HFF-Myc (cell line): ENCODE measurements at regions not wholly inside any gene's neighbourhood (a gene's known extent, or its start where the extent isn't known, plus 50 kb on each side); places are given as distances from the start of the nearest gene placed in this dataset.

Source experiments
- DNase-seq: peaks from one replicate; pipeline ENCODE4 v3.0.0-alpha.2; 2011; ENCODE audit warnings: low read depth; ENCODE audit errors: extremely low read depth
- H3K4me3 ChIP-seq: replicated peaks from 2 replicates; pipeline ENCODE4 v1.5.1; 2011; ENCODE audit warnings: low read depth, mild to moderate bottlenecking, control low read depth, low read length
- TF ChIP-seq, protein P1 (sequence below): IDR thresholded peaks from 2 replicates; pipeline ENCODE4 v1.5.1; 2012; ENCODE audit warnings: mild to moderate bottlenecking, low read depth, low read length, control low read depth; ENCODE audit errors: missing control alignments

DNA sequence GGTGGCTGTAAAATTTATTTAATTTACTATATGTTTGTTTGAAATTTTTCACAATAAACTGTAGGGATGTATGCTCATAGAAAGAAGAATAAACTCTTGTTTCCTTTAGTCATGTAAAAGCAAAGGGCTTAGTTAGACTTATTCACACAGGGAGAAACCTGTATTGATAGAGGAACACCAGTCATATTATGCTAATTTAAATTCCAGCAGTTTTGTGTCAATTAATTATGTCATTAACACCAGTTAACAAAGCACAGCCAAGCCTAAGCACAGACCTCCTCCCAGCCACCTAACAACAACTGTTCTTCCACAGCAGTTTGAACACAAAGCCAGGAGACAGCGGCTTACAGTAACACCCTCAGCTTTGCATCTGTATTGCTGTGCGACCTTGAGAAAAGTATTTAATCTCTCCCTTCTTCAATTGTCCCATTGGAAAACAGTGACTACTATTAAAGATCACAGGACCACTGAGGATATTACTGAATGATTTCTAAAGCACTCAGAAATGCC is 260.8 kb upstream of the RRP15 start:
- H3K4me3 ChIP-seq = no peak overlapping the region
- no peak for DNase-seq
- TF ChIP-seq, protein P1, sequence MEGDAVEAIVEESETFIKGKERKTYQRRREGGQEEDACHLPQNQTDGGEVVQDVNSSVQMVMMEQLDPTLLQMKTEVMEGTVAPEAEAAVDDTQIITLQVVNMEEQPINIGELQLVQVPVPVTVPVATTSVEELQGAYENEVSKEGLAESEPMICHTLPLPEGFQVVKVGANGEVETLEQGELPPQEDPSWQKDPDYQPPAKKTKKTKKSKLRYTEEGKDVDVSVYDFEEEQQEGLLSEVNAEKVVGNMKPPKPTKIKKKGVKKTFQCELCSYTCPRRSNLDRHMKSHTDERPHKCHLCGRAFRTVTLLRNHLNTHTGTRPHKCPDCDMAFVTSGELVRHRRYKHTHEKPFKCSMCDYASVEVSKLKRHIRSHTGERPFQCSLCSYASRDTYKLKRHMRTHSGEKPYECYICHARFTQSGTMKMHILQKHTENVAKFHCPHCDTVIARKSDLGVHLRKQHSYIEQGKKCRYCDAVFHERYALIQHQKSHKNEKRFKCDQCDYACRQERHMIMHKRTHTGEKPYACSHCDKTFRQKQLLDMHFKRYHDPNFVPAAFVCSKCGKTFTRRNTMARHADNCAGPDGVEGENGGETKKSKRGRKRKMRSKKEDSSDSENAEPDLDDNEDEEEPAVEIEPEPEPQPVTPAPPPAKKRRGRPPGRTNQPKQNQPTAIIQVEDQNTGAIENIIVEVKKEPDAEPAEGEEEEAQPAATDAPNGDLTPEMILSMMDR = no peak

DNA sequence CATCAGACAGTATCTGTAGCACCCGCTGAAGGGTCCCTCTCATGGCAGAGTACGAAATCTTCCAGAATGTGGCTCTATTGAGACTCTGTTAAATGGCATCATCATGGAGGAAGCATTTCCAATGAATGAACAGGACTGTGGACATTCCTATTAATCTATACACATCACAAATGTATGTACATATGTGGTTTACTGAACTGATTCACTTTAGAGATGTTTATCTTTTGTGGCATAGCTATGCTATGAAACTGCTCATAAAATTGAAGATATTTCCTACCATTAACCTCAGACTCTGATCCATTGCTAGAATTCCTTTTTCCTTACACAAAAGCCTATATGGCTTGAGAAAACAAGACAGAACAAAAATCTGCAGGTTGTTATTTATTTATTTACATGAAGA is 259.6 kb upstream of the RRP15 start:
- peak; percentile 10 for DNase-seq
- H3K4me3 ChIP-seq = no peak overlapping the region
- TF ChIP-seq, protein P1 = no peak

DNA sequence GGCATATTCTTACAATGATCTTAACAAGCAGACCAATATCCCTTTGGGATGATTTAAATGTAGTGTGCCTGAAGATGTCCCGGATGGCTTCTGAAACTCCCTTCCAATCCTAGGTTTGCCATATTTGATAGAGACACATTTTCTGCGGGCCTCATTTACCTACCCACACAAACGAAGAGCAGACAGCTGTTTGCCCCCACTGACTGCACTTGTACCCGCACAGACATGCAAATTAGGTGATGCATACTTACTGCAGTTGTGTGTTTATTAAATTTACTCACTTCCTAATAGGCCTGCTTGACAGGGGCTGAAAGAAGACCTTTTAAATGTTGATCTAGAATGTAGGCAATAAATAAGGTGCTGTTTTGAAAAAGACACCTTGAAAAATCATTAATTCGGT is 257.9 kb upstream of the RRP15 start:
- no peak overlapping the region for H3K4me3 ChIP-seq
- no peak for DNase-seq
- TF ChIP-seq, protein P1 = no peak

DNA sequence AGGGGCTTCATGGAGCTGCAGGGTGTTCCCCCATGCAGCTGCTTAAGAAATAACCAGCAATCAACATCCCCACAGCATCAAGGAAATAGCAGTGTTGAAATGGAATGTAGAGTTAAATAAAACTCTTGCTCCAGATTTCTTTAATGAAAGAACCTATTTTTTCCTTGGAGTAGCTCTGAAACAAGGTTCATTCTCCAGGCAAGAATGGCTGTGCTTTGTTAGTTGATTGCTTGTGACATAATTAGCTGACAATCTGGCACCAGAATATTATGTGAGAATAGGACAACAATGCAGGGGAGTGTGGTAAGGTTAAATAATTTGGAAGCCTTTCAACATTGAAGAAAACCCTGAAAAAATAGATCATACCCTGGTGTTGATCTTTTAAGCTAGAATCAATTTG is 254.2 kb upstream of the RRP15 start:
- no peak for DNase-seq
- no peak overlapping the region for H3K4me3 ChIP-seq
- TF ChIP-seq, protein P1 = no peak

DNA sequence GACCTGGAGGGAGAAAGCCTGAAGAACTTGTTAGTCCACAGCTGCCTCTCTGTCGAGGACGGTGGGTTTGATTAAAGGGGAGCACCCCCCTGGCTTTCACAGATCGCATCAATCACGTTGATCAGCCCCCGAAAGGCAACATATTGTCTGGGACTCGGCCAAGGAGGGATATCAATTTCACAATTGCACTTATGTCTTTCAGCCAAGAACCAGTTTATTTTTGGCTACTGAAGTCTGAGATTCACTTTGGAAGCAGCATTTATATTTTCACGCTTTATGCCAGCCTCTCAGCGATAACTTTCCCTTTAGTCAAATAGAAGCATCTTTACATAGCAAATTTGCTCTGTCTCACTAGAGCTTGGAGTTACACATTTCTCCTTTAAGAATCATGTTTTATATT is 253.2 kb upstream of the RRP15 start:
- no peak for DNase-seq
- H3K4me3 ChIP-seq = no peak overlapping the region
- TF ChIP-seq, protein P1 = no peak

DNA sequence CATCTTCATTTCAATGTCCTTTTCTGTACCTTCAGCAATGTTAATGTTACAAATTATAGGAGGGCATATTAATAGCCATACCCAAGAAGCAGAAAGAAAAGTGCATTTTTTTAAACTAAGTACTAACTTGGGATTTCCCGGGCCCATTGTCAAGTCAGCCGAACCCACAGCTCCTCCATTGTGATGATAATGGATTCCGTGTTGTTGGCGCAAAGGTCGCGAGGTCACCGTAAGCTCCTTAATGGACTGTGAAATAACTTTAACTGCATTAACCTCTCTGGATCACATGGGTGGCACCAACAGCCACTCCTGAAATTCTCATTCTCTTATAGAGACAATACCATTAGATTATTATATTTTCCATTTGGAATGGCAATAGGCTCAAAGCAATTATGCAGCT is 250.6 kb upstream of the RRP15 start:
- DNase-seq = no peak
- no peak overlapping the region for H3K4me3 ChIP-seq
- TF ChIP-seq, protein P1 = no peak

DNA sequence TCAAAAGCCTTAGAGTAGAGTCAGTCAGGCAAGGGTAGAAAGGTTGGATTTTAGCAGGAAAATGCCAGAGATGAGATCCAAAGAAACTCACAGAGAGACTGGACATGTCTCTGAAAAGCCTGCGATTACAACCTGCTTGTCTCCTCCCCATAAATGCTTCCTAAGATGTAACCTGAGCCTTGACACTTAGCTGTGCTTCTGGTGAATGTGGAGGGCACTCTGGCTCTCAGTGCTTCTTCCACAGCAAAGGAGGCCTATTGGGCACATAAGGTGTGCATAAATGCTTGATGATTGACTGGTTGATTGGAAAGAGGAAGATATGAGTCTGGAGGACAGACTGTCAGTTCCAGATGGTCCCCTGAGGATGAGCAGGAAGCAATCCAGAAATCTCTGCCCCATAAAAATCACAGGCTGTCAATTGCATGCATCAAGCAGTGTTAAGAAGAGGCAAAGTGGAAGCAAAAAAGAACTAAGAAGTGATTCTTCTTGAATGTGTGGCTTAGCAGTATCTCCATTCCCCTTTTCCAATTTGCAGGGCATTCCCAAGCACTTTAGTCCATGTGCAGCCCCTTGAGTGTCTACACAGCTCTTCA is 236.2 kb upstream of the RRP15 start:
- TF ChIP-seq, protein P1 = no peak
- DNase-seq = no peak
- no peak overlapping the region for H3K4me3 ChIP-seq
